ENCODE measurements at regions not wholly inside any gene's neighbourhood (a gene's known extent, or its start where the extent isn't known, plus 50 kb on each side); places are given as distances from the start of the nearest gene placed in this dataset.

- TF ChIP-seq POLR2AphosphoS5 (IDR thresholded peaks at IDR 0.05; ENCODE audit: low read depth, low read length) (no peak), TAF1 (IDR thresholded peaks at IDR 0.05; ENCODE audit: borderline replicate concordance, insufficient read depth, low read length) (no peak), REST (IDR thresholded peaks at IDR 0.05; ENCODE audit: insufficient read depth in 1 of 2, low read depth in 2 of 2, low read length in 2 of 2) (no peak), SIN3A (IDR thresholded peaks at IDR 0.05; ENCODE audit: borderline replicate concordance, insufficient read depth, low read length) (no peak), FOXP2 (optimal IDR thresholded peaks at IDR 0.05; ENCODE audit: borderline replicate concordance, extremely low read depth, extremely low read length, insufficient read depth) (no peak)
Measured at GRCh38 chr7:84941936-84942335, 244.9 kb downstream of the SEMA3D start.

GRCh38 chr7:84941291-84941690 lies 245.6 kb downstream of the SEMA3D start:
- TF ChIP-seq SIN3A (IDR thresholded peaks at IDR 0.05; ENCODE audit: borderline replicate concordance, insufficient read depth, low read length) = no peak
- TF ChIP-seq FOXP2 (optimal IDR thresholded peaks at IDR 0.05; ENCODE audit: borderline replicate concordance, extremely low read depth, extremely low read length, insufficient read depth) = no peak
- no peak for TF ChIP-seq POLR2AphosphoS5 (IDR thresholded peaks at IDR 0.05; ENCODE audit: low read depth, low read length)
- TF ChIP-seq REST (IDR thresholded peaks at IDR 0.05; ENCODE audit: insufficient read depth in 1 of 2, low read depth in 2 of 2, low read length in 2 of 2) = no peak
- TF ChIP-seq TAF1 (IDR thresholded peaks at IDR 0.05; ENCODE audit: borderline replicate concordance, insufficient read depth, low read length) = no peak

- TF ChIP-seq TAF1 (IDR thresholded peaks at IDR 0.05; ENCODE audit: borderline replicate concordance, insufficient read depth, low read length) (no peak), FOXP2 (optimal IDR thresholded peaks at IDR 0.05; ENCODE audit: borderline replicate concordance, extremely low read depth, extremely low read length, insufficient read depth) (no peak), SIN3A (IDR thresholded peaks at IDR 0.05; ENCODE audit: borderline replicate concordance, insufficient read depth, low read length) (no peak), POLR2AphosphoS5 (IDR thresholded peaks at IDR 0.05; ENCODE audit: low read depth, low read length) (no peak), REST (IDR thresholded peaks at IDR 0.05; ENCODE audit: insufficient read depth in 1 of 2, low read depth in 2 of 2, low read length in 2 of 2) (no peak)
Measured at GRCh38 chr7:84939888-84940287, 247.0 kb downstream of the SEMA3D start.

GRCh38 chr7:84939442-84939841 lies 247.4 kb downstream of the SEMA3D start:
- TF ChIP-seq TAF1 (IDR thresholded peaks at IDR 0.05; ENCODE audit: borderline replicate concordance, insufficient read depth, low read length) = no peak
- TF ChIP-seq POLR2AphosphoS5 (IDR thresholded peaks at IDR 0.05; ENCODE audit: low read depth, low read length) = no peak
- no peak for TF ChIP-seq FOXP2 (optimal IDR thresholded peaks at IDR 0.05; ENCODE audit: borderline replicate concordance, extremely low read depth, extremely low read length, insufficient read depth)
- TF ChIP-seq REST (IDR thresholded peaks at IDR 0.05; ENCODE audit: insufficient read depth in 1 of 2, low read depth in 2 of 2, low read length in 2 of 2) = no peak
- TF ChIP-seq SIN3A (IDR thresholded peaks at IDR 0.05; ENCODE audit: borderline replicate concordance, insufficient read depth, low read length) = no peak

GRCh38 chr7:84924353-84924752 lies 262.5 kb downstream of the SEMA3D start:
- TF ChIP-seq SIN3A (IDR thresholded peaks at IDR 0.05; ENCODE audit: borderline replicate concordance, insufficient read depth, low read length) (no peak), REST (IDR thresholded peaks at IDR 0.05; ENCODE audit: insufficient read depth in 1 of 2, low read depth in 2 of 2, low read length in 2 of 2) (no peak), POLR2AphosphoS5 (IDR thresholded peaks at IDR 0.05; ENCODE audit: low read depth, low read length) (no peak), FOXP2 (optimal IDR thresholded peaks at IDR 0.05; ENCODE audit: borderline replicate concordance, extremely low read depth, extremely low read length, insufficient read depth) (no peak)

All from PFSK-1 (cell line).